Testis (tissue), 2 donors: ENCODE measurements at regions not wholly inside any gene's neighbourhood (a gene's known extent, or its start where the extent isn't known, plus 50 kb on each side); places are given as distances from the start of the nearest gene placed in this dataset.

Experiments
- CTCF ChIP-seq, 3 experiments: fragments of 450-650 bp in 2 of 3; fragments of 200-600 bp in 1 of 3; sonication (generic) in 1 of 3; IDR thresholded peaks; one replicate each; pipeline ENCODE4 v1.5.1; 2016 to 2019; ENCODE audit warnings: antibody characterized with exemption in 3 of 3, mild to moderate bottlenecking in 2 of 3, moderate library complexity in 1 of 3
- POLR2A ChIP-seq: fragments of 450-650 bp; IDR thresholded peaks from one replicate; pipeline ENCODE4 v1.6.1; 2017; ENCODE audit warnings: antibody characterized with exemption, mild to moderate bottlenecking, moderate library complexity

DNA sequence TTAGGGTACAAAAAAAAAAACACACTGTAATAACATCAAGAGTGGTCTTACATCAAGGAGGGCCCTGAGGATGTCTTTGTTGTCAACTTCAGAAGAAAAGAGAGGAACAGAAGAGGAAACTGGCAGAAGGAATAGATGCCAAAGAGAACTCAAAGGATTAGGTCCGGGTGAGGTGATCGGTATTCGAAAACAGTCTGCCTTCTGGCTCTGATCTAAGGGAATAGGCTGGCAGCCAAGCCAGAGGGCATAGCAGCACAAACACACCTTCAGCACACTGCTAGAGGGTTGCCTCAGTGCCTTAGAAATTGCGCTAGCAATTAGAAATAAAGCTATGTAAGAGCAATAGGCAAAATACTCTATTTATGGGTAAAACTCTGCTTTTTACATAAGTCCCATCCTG, 91.4 kb upstream of the TTC29 start:
- TF ChIP-seq CTCF (IDR thresholded peaks at IDR 0.05): no peak
- no peak for TF ChIP-seq POLR2A
